GM18519 (cell line): ENCODE measurements at regions not wholly inside any gene's neighbourhood (a gene's known extent, or its start where the extent isn't known, plus 50 kb on each side); places are given as distances from the start of the nearest gene placed in this dataset.
"Not testable (repeated sequence)": the region's sequence is repeated elsewhere in the genome, so short reads cannot be mapped to it uniquely, and the experiment has no call there.

Source experiments
- ATAC-seq: cut with Tn5 transposase; IDR thresholded peaks from one replicate; pipeline ENCODE4 v1.9.1; 2021; ENCODE audit warnings: mild to moderate bottlenecking, moderate library complexity; ENCODE audit not compliant: unreplicated experiment, low FRiP score

GRCh38 chr12:13411287-13411686, 214.8 kb downstream of the EMP1 start:
- ATAC-seq = no peak

- no peak for ATAC-seq
These were observed 209.6 kb downstream of the EMP1 start for GRCh38 chr12:13405961-13406703.

- ATAC-seq = no peak
These were observed 208.3 kb downstream of the EMP1 start for GRCh38 chr12:13404631-13405473.

GRCh38 chr12:13404111-13404628, 207.6 kb downstream of the EMP1 start:
- no peak for ATAC-seq

- not testable (repeated sequence) for ATAC-seq
These were observed 194.8 kb downstream of the EMP1 start for GRCh38 chr12:13391375-13391774.

- no peak for ATAC-seq
These were observed 194.4 kb downstream of the EMP1 start for GRCh38 chr12:13390918-13391317.

GRCh38 chr12:13390381-13390861, 193.9 kb downstream of the EMP1 start:
- ATAC-seq = no peak

- no peak for ATAC-seq
These were observed 190.6 kb downstream of the EMP1 start for GRCh38 chr12:13387101-13387500.

GRCh38 chr12:13386323-13387039, 190.0 kb downstream of the EMP1 start:
- no peak for ATAC-seq

- ATAC-seq = no peak
These were observed 186.9 kb downstream of the EMP1 start for GRCh38 chr12:13383379-13383778.

GRCh38 chr12:13380297-13380696, 183.8 kb downstream of the EMP1 start:
- no peak for ATAC-seq

- no peak for ATAC-seq
These were observed 183.1 kb downstream of the EMP1 start for GRCh38 chr12:13379531-13380188.

GRCh38 chr12:13377698-13378097, 181.2 kb downstream of the EMP1 start:
- ATAC-seq = no peak

- ATAC-seq = no peak
These were observed 180.3 kb downstream of the EMP1 start for GRCh38 chr12:13376610-13377373.

- no peak for ATAC-seq
These were observed 179.2 kb downstream of the EMP1 start for GRCh38 chr12:13375583-13376345.

GRCh38 chr12:13374793-13375192, 178.3 kb downstream of the EMP1 start:
- ATAC-seq = no peak

GRCh38 chr12:13373803-13374202, 177.3 kb downstream of the EMP1 start:
- ATAC-seq = no peak

GRCh38 chr12:13373131-13373530, 176.6 kb downstream of the EMP1 start:
- ATAC-seq = no peak

GRCh38 chr12:13372386-13372785, 175.9 kb downstream of the EMP1 start:
- no peak for ATAC-seq
